ENCODE measurements at regions not wholly inside any gene's neighbourhood (a gene's known extent, or its start where the extent isn't known, plus 50 kb on each side); places are given as distances from the start of the nearest gene placed in this dataset.
"Not testable (repeated sequence)": the region's sequence is repeated elsewhere in the genome, so short reads cannot be mapped to it uniquely, and the experiment has no call there.

DNA sequence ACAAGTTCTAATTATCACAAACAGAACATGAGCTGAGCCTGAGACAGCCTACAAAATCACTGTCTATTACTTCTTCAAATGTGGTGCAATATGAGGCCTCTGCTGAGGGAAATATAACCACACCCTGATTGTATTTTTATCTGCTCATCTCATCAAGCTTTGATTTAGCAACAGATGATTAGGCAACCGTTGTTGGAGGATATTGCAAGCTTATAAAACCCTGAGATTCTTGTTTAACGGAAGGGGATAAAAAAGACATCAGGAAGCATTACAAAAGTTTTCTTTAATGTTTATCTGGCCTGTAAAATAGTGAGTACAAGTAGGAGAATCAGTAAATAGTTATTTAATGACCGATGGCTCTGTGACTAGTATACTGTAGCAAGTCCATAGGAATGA is 108.5 kb downstream of the ZNF330 start:
- Histone ChIP-seq H3K27me3 (no peaks in the 10 kb centered on the region), H3K9me3 (no peaks in the 10 kb centered on the region), H3K4me1 (no peaks in the 10 kb centered on the region), H3K4me3 (no peak overlapping the region), H3K36me3 (no peaks in the 10 kb centered on the region), H3K27ac (no peak overlapping the region)
- intact Hi-C loops (cut with DNase I): no loop called here
- TF ChIP-seq, protein P1, sequence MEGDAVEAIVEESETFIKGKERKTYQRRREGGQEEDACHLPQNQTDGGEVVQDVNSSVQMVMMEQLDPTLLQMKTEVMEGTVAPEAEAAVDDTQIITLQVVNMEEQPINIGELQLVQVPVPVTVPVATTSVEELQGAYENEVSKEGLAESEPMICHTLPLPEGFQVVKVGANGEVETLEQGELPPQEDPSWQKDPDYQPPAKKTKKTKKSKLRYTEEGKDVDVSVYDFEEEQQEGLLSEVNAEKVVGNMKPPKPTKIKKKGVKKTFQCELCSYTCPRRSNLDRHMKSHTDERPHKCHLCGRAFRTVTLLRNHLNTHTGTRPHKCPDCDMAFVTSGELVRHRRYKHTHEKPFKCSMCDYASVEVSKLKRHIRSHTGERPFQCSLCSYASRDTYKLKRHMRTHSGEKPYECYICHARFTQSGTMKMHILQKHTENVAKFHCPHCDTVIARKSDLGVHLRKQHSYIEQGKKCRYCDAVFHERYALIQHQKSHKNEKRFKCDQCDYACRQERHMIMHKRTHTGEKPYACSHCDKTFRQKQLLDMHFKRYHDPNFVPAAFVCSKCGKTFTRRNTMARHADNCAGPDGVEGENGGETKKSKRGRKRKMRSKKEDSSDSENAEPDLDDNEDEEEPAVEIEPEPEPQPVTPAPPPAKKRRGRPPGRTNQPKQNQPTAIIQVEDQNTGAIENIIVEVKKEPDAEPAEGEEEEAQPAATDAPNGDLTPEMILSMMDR (IDR thresholded peaks at IDR 0.05): no peak
- peak; percentile 88 for ATAC-seq
- no peak for DNase-seq

DNA sequence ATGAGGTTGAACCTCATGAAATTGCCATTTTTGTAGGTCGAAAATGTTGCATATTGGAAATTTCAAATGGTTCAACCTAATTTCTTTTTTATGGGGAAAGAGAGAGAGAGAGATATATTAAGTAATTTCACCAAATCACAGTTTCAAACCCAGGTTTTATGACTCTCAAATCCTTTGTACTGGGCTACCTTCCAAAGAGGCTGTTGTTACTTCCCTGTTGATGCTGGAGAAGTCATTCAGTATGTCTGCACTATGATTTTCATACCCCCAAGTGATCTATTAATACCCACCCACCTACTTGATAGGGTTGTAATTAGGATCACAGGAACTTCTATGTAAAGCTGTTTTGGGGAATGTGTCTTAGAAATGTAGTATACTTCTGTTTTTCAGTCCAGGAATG is 109.9 kb downstream of the ZNF330 start:
- Histone ChIP-seq H3K9me3 (no peaks in the 10 kb centered on the region), H3K4me3 (no peak overlapping the region), H3K27ac (no peak overlapping the region), H3K36me3 (no peaks in the 10 kb centered on the region), H3K4me1 (no peaks in the 10 kb centered on the region), H3K27me3 (no peaks in the 10 kb centered on the region)
- TF ChIP-seq, protein P1 (IDR thresholded peaks at IDR 0.05): no peak
- intact Hi-C loops (cut with DNase I): no loop called here
- ATAC-seq: no peak
- no peak for DNase-seq

DNA sequence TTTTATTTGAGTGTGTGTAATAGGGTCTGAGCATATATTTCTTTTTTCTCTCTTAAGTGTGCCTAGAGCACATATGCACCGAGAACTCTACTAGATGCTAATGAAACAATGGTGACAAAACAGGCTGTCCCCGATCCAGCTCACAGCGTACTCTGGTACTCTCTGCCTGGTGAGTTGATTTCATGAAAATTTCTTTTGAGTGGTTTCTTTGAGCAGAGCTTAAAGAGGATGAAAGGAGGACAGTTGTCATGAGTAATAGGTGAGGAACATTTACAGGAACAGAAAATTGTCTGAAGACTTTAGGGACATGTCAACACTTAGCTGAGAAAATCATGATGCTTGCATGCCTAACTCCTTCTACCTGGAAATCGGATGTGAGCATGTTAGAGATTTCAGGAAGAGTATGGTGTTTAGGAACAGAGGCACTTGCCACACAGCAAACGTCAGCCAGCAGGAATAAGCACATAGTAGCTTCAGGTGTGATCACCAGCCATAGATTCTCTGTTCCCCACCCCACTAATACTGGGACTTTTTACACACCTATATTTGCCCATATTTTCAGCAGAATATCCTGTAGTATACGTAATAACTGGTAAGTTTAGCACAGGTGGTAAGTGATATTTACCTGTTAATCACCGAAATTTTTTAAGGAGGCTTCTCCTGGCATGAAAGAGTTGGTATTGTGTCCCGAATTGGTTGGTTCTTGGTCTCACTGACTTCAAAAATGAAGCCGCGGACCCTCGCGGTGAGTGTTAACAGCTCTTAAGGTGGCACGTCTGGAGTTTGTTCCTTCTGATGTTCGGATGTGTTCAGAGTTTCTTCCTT is 111.1 kb downstream of the ZNF330 start:
- TF ChIP-seq, protein P1 (IDR thresholded peaks at IDR 0.05): no peak
- no peak for DNase-seq
- Histone ChIP-seq H3K4me3 (no peak overlapping the region), H3K27me3 (no peaks in the 10 kb centered on the region), H3K27ac (no peak overlapping the region), H3K36me3 (no peaks in the 10 kb centered on the region), H3K4me1 (no peaks in the 10 kb centered on the region), H3K9me3 (no peaks in the 10 kb centered on the region)
- no peak for ATAC-seq
- intact Hi-C loops (cut with DNase I): no loop called here

DNA sequence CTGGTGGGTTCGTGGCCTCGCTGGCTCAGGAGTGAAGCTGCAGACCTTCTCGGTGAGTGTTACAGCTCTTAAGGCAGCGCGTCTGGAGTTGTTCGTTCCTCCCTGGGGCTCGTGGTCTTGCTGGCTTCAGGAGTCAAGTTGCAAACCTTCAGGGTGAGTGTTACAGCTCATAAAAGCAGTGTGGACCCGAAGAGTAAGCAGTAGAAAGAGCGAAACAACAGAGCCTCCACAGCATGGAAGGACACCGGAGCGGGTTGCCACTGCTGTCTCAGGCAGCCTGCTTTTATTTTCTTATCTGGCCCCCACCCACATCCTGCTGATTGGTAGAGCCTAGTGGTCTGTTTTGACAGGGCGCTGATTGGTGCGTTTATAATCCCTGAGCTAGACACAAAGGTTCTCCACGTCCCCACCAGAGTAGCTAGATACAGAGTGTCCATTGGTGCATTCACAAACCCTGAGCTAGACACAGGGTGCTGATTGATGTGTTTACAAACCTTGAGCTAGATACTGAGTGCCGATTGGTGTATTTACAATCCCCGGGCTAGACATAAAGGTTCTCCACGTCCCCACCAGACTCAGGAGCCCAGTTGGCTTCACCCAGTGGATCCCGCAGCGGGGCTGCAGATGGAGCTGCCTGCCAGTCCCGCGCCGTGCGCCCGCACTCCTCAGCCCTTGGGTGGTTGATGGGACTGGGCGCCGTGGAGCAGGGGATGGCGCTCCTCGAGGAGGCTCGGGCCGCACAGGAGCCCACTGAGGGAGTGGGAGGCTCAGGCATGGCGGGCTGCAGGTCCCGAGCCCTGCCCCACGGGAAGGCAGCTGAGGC is 111.9 kb downstream of the ZNF330 start:
- DNase-seq: peak; percentile 57
- ATAC-seq; intact Hi-C loops (cut with DNase I); H3K9me3 ChIP-seq; H3K36me3 ChIP-seq; H3K27ac ChIP-seq; H3K27me3 ChIP-seq; H3K4me1 ChIP-seq: not testable (repeated sequence)
- peak overlapping the region; percentile 37 for H3K4me3 ChIP-seq

DNA sequence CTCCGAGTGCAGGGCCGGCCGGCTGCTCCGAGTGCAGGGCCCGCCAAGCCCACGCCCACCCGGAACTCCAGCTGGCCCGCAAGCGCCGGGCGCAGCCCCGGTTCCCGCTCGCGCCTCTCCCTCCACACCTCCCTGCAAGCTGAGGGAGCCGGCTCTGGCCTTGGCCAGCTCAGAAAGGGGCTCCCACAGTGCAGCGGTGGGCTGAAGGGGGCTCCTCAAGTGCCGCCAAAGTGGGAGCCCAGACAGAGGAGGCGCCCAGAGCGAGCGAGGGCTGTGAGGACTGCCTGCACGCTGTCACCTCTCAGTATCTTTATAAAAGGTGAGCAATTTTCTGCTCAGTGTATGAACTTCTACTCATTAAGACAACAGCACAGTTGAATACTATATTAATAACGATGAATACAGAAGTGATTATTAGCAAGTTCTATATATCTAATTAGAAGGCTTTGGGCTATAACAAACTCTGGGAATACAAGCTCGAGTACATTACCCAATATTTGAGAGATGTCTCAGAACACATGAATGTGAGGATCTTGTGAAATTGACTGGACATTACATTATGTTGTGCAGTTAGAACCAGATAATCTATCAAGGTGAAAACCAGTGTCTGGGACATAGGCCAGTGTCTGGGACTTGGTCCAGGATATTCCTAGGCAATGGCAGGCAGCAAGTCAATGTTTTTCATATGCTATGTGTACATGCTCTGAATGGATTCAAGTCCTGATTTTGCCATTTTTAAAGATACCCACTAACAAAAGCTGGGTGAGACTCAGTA is 112.9 kb downstream of the ZNF330 start:
- H3K4me1 ChIP-seq; H3K27me3 ChIP-seq; H3K36me3 ChIP-seq; H3K27ac ChIP-seq; intact Hi-C loops (cut with DNase I); H3K9me3 ChIP-seq: not testable (repeated sequence)
- H3K4me3 ChIP-seq: peak overlapping the region; percentile 39
- ATAC-seq: peak; percentile 45
- peak; percentile 43 for DNase-seq

DNA sequence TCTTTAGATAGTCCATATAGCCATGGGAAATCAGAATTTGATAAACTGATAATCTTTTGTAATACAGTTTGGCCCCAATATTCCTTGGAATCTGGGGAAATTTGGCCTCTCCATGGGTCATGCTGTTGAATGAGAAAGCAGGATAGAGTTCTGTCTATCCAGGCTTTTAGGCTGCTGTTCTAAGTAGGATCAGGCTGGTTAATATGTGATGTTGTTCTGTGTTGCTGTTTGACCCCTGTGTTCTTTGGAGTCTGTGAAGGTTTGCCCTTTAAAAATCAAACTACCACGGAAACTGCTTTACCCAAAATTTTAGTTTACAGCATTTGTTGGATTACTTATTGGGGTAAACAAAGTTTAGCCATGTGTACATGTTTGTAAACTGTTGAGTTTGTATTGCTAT is 114.5 kb downstream of the ZNF330 start:
- intact Hi-C loops (cut with DNase I): no loop called here
- Histone ChIP-seq H3K9me3 (no peaks in the 10 kb centered on the region), H3K36me3 (no peaks in the 10 kb centered on the region), H3K27me3 (no peaks in the 10 kb centered on the region), H3K4me1 (no peaks in the 10 kb centered on the region), H3K4me3 (no peak overlapping the region), H3K27ac (no peak overlapping the region)
- TF ChIP-seq, protein P1 (IDR thresholded peaks at IDR 0.05): no peak
- DNase-seq (no peak), ATAC-seq (no peak)

Data from upper lobe of right lung (tissue), 1 donor.